ENCODE measurements at regions not wholly inside any gene's neighbourhood (a gene's known extent, or its start where the extent isn't known, plus 50 kb on each side); places are given as distances from the start of the nearest gene placed in this dataset.

DNA sequence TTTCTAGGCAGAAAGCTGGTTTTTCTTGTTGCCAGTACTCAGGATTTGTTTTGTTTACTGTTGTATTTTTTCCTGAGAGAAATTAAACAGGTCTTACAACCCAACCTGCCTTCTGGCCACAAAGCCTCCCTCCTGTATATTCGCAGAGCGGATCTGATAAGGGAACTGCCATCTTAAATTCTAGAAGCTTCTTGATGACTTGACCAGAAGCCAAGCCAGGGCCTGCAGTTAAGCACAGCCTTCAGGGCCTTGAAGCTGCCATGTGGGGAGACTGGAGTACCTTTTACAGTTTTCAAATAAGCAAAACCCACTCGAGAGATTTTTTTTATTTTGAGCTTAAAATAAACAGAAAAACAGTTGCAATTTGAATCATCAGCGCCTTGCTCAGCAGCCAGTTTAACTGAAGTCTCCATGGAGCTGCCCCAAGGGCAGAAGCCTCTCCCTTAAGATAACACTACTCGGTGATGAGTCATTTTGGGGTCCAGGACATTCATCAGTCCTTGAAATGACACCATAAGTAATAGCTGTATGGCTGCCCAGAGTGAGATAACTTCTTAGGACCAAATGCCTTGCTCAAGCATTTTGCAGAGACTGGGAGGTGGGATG, 51.5 kb upstream of the PHLPP1 start:
- Histone ChIP-seq H3K79me1 (ENCODE audit: low read depth, low read length) (no peaks in the 10 kb centered on the region), H3K4me3 (ENCODE audit: extremely low read depth in 1 of 4, insufficient read depth in 2 of 4, low read depth in 3 of 4, low read length in 4 of 4) (no peak overlapping the region), H3K56ac (replicated peaks; ENCODE audit: insufficient read length, low read depth, low read length) (no peak overlapping the region), H3K4me2 (ENCODE audit: insufficient read depth in 1 of 2, low read depth in 2 of 2, low read length in 2 of 2) (no peak overlapping the region), H3K14ac (ENCODE audit: insufficient read length) (no peak overlapping the region), H2AK5ac (ENCODE audit: low read depth, low read length) (no peak overlapping the region), H3K27ac (ENCODE audit: low read depth, low read length) (no peak overlapping the region), H3K27me3 (replicated peaks in 1 of 4; ENCODE audit: control insufficient read depth in 3 of 4, extremely low read depth in 1 of 4, insufficient read depth in 3 of 4, low read length in 3 of 4) (no peaks in the 10 kb centered on the region), H2BK120ac (replicated peaks; ENCODE audit: low read depth, low read length) (no peak overlapping the region), H4K91ac (replicated peaks; ENCODE audit: insufficient read length, low read length) (no peak overlapping the region), H4K20me1 (replicated peaks in 1 of 2; ENCODE audit: control insufficient read depth in 1 of 2, insufficient read depth in 2 of 2, low read length in 2 of 2) (no peaks in the 10 kb centered on the region), H2BK5ac (ENCODE audit: low read depth, low read length) (no peak overlapping the region), H3K9ac (replicated peaks in 1 of 4; ENCODE audit: extremely low read depth in 1 of 4, low read depth in 3 of 4, low read length in 3 of 4) (no peak overlapping the region), H4K5ac (ENCODE audit: insufficient read length, low read depth, low read length) (no peak overlapping the region), H2BK12ac (ENCODE audit: low read depth, low read length) (no peak overlapping the region), H3K23me2 (ENCODE audit: low read depth, low read length) (no peaks in the 10 kb centered on the region), H3K23ac (ENCODE audit: insufficient read length) (no peak overlapping the region), H2AFZ (ENCODE audit: low read length) (peak overlapping the region; percentile 81; the same call in 1 of the 2 replicates), H3K4ac (replicated peaks; ENCODE audit: insufficient read length, low read depth, low read length) (no peak overlapping the region), H3K18ac (ENCODE audit: extremely low read depth, low read length) (no peak overlapping the region), H3K4me1 (replicated peaks in 1 of 4; ENCODE audit: control insufficient read depth in 3 of 4, insufficient read depth in 4 of 4, low read length in 3 of 4) (no peaks in the 10 kb centered on the region), H3K9me3 (ENCODE audit: insufficient read depth in 2 of 2, low read depth in 1 of 2, low read length in 1 of 2) (no peaks in the 10 kb centered on the region), H2BK20ac (ENCODE audit: low read length) (no peak overlapping the region), H4K8ac (ENCODE audit: extremely low read depth, insufficient read depth, low read length) (no peak overlapping the region), H3K36me3 (ENCODE audit: control insufficient read depth in 2 of 4, insufficient read depth in 4 of 4, low read length in 3 of 4) (no peaks in the 10 kb centered on the region), H3K79me2 (ENCODE audit: control insufficient read depth in 1 of 2, insufficient read depth in 2 of 2, low read length in 2 of 2) (no peaks in the 10 kb centered on the region), H2BK15ac (ENCODE audit: low read length) (no peak overlapping the region)
- 88% methylated on average over 5 of the region's 5 CpGs; no CpG with 5 or more reads in 1 of the 2 experiments for WGBS, 2 experiments (ENCODE audit: extremely low coverage in 1 of 2, insufficient coverage in 1 of 2, insufficient read length in 1 of 2, insufficient replicate concordance in 2 of 2, low coverage in 1 of 2, low lambda C conversion rate in 2 of 2, missing lambda C conversion rate in 1 of 2)
- no peak for FAIRE-seq
- no peak for TF ChIP-seq KDM4A (IDR thresholded peaks at IDR 0.05; ENCODE audit: low read depth, low read length, severe bottlenecking)
- no peak for TF ChIP-seq EP300 (IDR thresholded peaks at IDR 0.05; ENCODE audit: borderline replicate concordance in 1 of 2, low read depth in 2 of 2, low read length in 2 of 2)
- no peak for TF ChIP-seq FOSL1 (IDR thresholded peaks at IDR 0.05; ENCODE audit: insufficient read depth, low read depth, low read length)
- POLR2A ChIA-PET (ENCODE audit: partially characterized antibody), result interaction anchor here (1.2 kb wide), 1 partner anchor 94 kb away, joined by 3 read pairs; no protein-coding TSS in a partner anchor
- CTCF ChIA-PET (ENCODE audit: partially characterized antibody), result interaction anchor here (0.5 to 1.5 kb wide), 3 partner anchors 15 to 74 kb away, joined by 3 to 4 read pairs (median 4); no protein-coding TSS in a partner anchor
- DNase-seq (ENCODE audit: low read depth in 1 of 2, low spot score in 2 of 2), result no peak

Measured in H1 (cell line).